ENCODE measurements at regions not wholly inside any gene's neighbourhood (a gene's known extent, or its start where the extent isn't known, plus 50 kb on each side); places are given as distances from the start of the nearest gene placed in this dataset.

DNA sequence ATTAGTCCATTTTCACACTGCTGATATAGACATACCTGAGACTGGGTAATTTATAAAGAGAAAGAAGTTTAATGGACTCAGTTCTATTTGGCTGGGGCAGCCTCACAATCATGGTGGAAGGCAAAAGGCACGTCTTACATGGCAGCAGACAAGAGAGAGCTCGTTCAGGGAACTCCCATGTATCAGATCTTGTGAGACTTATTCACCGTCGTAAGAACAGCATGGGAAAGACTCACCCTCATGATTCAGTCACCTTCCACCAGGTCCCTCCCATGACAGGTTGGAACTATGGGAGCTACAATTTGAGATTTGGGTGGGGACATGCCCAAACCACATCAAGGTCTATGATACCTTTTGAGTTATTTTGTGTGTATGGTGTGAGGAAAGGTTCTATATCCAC, 66.9 kb downstream of the METRNL start:
- ChIA-PET CTCF (no interaction called here), POLR2A (ENCODE audit: unreplicated experiment) (no interaction called here)
- Histone ChIP-seq H3K4me2 (no peak overlapping the region), H3K79me2 (ENCODE audit: low read depth) (no peaks in the 10 kb centered on the region), H4K20me1 (ENCODE audit: insufficient read depth) (no peaks in the 10 kb centered on the region), H3K9me2 (ENCODE audit: insufficient read depth) (no peaks in the 10 kb centered on the region), H2AFZ (no peak overlapping the region), H3K4me3 (no peak overlapping the region), H3F3A (ENCODE audit: insufficient read depth, low read depth) (no peaks in the 10 kb centered on the region), H3K36me3 (ENCODE audit: low read depth) (no peaks in the 10 kb centered on the region), H3K27me3 (ENCODE audit: insufficient read depth, low read depth) (no peaks in the 10 kb centered on the region), H3K27ac (no peak overlapping the region), H3K4me1 (replicated peaks; ENCODE audit: insufficient read depth) (no peaks in the 10 kb centered on the region), H3K9me3 (ENCODE audit: insufficient read depth, low read depth) (0 out of 2 replicates have a peak, but pooled peaks cover 4% of the 10 kb centered on the region)
- BruUV-seq (replicated peaks) = no TSS peak
- no peak for DNase-seq
- intact Hi-C loops (cut with micrococcal nuclease; ENCODE audit: unreplicated experiment) = no loop called here
- TF ChIP-seq EZH2 (IDR thresholded peaks at IDR 0.05; ENCODE audit: low read depth) (no peak), CTCF (conservative IDR thresholded peaks at IDR 0.05) (no peak)

DNA sequence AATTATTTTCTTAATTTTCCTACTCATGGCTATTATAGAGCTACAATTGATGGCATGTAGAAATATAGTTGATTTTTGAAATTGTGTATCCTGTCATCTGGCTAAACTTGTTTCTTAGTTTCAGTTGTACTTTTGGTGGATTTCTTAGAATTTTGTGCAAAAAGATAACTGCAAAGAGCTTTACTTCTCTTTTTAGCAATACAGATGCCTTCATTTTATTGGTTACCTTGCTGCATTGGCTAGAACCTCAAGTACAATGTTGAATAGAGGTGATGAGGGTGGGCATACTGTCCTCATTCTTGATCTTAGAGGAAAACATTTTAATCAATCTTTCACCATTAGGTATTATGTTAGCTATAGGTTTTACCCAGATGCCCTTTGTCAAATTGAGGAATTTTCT, 67.9 kb downstream of the METRNL start:
- Histone ChIP-seq H3F3A (ENCODE audit: insufficient read depth, low read depth) (no peaks in the 10 kb centered on the region), H3K27me3 (ENCODE audit: insufficient read depth, low read depth) (no peaks in the 10 kb centered on the region), H3K9me2 (ENCODE audit: insufficient read depth) (no peaks in the 10 kb centered on the region), H3K79me2 (ENCODE audit: low read depth) (no peaks in the 10 kb centered on the region), H2AFZ (no peak overlapping the region), H3K9me3 (ENCODE audit: insufficient read depth, low read depth) (0 out of 2 replicates have a peak, but pooled peaks cover 4% of the 10 kb centered on the region), H3K4me3 (no peak overlapping the region), H4K20me1 (ENCODE audit: insufficient read depth) (no peaks in the 10 kb centered on the region), H3K4me1 (replicated peaks; ENCODE audit: insufficient read depth) (no peaks in the 10 kb centered on the region), H3K4me2 (no peak overlapping the region), H3K27ac (no peak overlapping the region), H3K36me3 (ENCODE audit: low read depth) (no peaks in the 10 kb centered on the region)
- POLR2A ChIA-PET (ENCODE audit: unreplicated experiment) = no interaction called here
- TF ChIP-seq CTCF (conservative IDR thresholded peaks at IDR 0.05) = no peak
- TF ChIP-seq EZH2 (IDR thresholded peaks at IDR 0.05; ENCODE audit: low read depth) = no peak
- CTCF ChIA-PET = no interaction called here
- intact Hi-C loops (cut with micrococcal nuclease; ENCODE audit: unreplicated experiment) = no loop called here
- no TSS peak for BruUV-seq (replicated peaks)
- no peak for DNase-seq

DNA sequence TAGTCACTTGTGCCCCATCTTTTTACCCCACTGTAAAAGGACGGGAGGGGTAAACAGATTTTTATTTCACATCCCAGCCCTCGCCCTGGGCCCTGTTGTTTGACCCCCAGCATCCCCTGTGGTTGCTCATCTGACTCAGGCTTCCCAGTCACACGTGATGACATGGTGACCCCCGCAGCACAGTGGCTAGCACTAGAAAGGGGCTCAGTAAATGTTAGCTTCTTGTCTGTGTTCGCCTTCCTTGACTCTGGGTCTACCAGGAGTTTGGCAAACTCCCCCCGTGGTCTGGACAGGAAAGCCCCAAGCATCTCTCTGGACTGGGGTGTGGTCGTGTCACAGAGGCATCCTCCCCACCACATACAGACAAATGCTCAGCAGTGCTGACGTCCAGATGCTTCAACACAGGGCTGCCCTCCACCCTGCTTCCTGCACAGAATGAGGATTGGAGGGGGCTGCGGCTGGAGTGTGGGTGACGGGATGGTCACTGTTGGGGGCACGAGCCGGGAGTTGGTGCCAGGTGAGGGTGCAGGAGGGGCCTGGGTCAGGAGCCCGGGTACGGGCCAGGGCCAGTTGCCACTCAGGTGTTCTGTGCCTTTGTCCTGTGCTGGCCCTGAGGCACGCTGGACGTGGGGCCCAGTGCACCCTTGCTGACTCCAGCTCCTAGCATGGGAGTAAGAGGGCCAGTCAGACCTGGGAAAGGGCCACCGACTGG, 69.1 kb downstream of the METRNL start:
- no peaks in the 10 kb centered on the region for H3K9me2 ChIP-seq (ENCODE audit: insufficient read depth)
- no peak for TF ChIP-seq CTCF (conservative IDR thresholded peaks at IDR 0.05)
- no peak for TF ChIP-seq EZH2 (IDR thresholded peaks at IDR 0.05; ENCODE audit: low read depth)
- DNase-seq = no peak
- H4K20me1 ChIP-seq (ENCODE audit: insufficient read depth) = no peaks in the 10 kb centered on the region
- H3K9me3 ChIP-seq (ENCODE audit: insufficient read depth, low read depth) = no peaks in the 10 kb centered on the region
- no peaks in the 10 kb centered on the region for H3K79me2 ChIP-seq (ENCODE audit: low read depth)
- no TSS peak for BruUV-seq (replicated peaks)
- intact Hi-C loops (cut with micrococcal nuclease; ENCODE audit: unreplicated experiment) = no loop called here
- ChIA-PET POLR2A (ENCODE audit: unreplicated experiment) (no interaction called here), CTCF (no interaction called here)
- no peak overlapping the region for H2AFZ ChIP-seq
- H3K4me1 ChIP-seq (replicated peaks; ENCODE audit: insufficient read depth) = no peaks in the 10 kb centered on the region
- H3K27me3 ChIP-seq (ENCODE audit: insufficient read depth, low read depth) = no peaks in the 10 kb centered on the region
- no peak overlapping the region for H3K27ac ChIP-seq
- no peaks in the 10 kb centered on the region for H3F3A ChIP-seq (ENCODE audit: insufficient read depth, low read depth)
- H3K4me2 ChIP-seq = no peak overlapping the region
- no peaks in the 10 kb centered on the region for H3K36me3 ChIP-seq (ENCODE audit: low read depth)
- H3K4me3 ChIP-seq = no peak overlapping the region

Data from PC-9 (cell line).